Heart left ventricle (tissue), 16 donors: ENCODE measurements at regions not wholly inside any gene's neighbourhood (a gene's known extent, or its start where the extent isn't known, plus 50 kb on each side); places are given as distances from the start of the nearest gene placed in this dataset.

Experiments
- ATAC-seq, 4 donors: fragments of 200-7000 bp; cut with Tn5 transposase; one replicate each; pipeline ENCODE4 v1.9.1; 2020 to 2022; ENCODE audit warnings: moderate library complexity in 4 of 4, mild to moderate bottlenecking in 3 of 4, moderate number of reproducible peaks in 1 of 4
- DNase-seq, 5 donors: peaks; one replicate each; pipeline ENCODE4 v3.0.0-alpha.2; 2020
- H3K27ac ChIP-seq, 12 donors: fragments of 200-600 bp; sonication (generic) in 4 of 12; one replicate each; pipeline versions ENCODE4 v1.5.0 to v1.8.0; 2016 to 2022; ENCODE audit warnings: mild to moderate bottlenecking in 2 of 12
- H3K27me3 ChIP-seq, 9 donors: fragments of 200-600 bp; sonication (generic) in 2 of 9; one replicate each; pipeline versions ENCODE4 v1.5.1 to v1.8.0; 2016 to 2022; ENCODE audit warnings: mild to moderate bottlenecking in 3 of 9
- H3K36me3 ChIP-seq, 9 donors: fragments of 200-600 bp; sonication (generic) in 2 of 9; one replicate each; pipeline versions ENCODE4 v1.5.0 to v1.8.0; 2018 to 2022; ENCODE audit warnings: mild to moderate bottlenecking in 2 of 9
- H3K4me1 ChIP-seq, 12 donors: fragments of 200-600 bp; sonication (generic) in 4 of 12; one replicate each; pipeline versions ENCODE4 v1.5.0 to v1.8.0; 2016 to 2022; ENCODE audit warnings: mild to moderate bottlenecking in 3 of 12
- H3K4me3 ChIP-seq, 12 donors: fragments of 200-600 bp; sonication (generic) in 4 of 12; one replicate each; pipeline versions ENCODE4 v1.5.0 to v1.8.0; 2017 to 2022; ENCODE audit warnings: mild to moderate bottlenecking in 9 of 12, moderate library complexity in 4 of 12
- H3K9me3 ChIP-seq, 12 donors: fragments of 200-600 bp; sonication (generic) in 4 of 12; one replicate each; pipeline versions ENCODE4 v1.5.0 to v1.8.0; 2016 to 2022; ENCODE audit warnings: mild to moderate bottlenecking in 1 of 12
- CTCF ChIP-seq, 12 donors: fragments of 200-600 bp; sonication (generic) in 4 of 12; IDR thresholded peaks; one replicate each; pipeline versions ENCODE4 v1.5.0 to v1.8.0; 2018 to 2022; ENCODE audit warnings: antibody characterized with exemption in 12 of 12, mild to moderate bottlenecking in 5 of 12
- POLR2A ChIP-seq, 2 donors: fragments of 450-650 bp; IDR thresholded peaks; one replicate each; pipeline ENCODE4 v1.6.1; 2017; ENCODE audit warnings: antibody characterized with exemption in 2 of 2, mild to moderate bottlenecking in 2 of 2, moderate library complexity in 2 of 2
- WGBS, 4 donors: extraction: QIAGEN DNeasy Blood & Tissue Kit in 2 of 4; methylation state at CpG; one replicate each; pipeline versions ENCODE4 v1.1.5 to v1.1.7; 2013 to 2018; 5-methylcytosine and 5-hydroxymethylcytosine counted together
- intact Hi-C, 10 donors: fragments of 100-400 bp; cut with DNase I; formaldehyde crosslinking; loops; one replicate each; pipeline versions ENCODE4 v1.11.1 to v1.14.2; 2022
- donor health status: ischemic (EF 13 %, LVEDD 7.1; RV severe dilation, severe dysfunction).
- donor health status: healthy with polysubstance abuse.
- donor health status: DM: no; HTN: yes; CAD: no.
- donor health status: DM: no; HTN: no; CAD: no.
- donor health status: ischemic (EF 25% LVEDD 6.9; RV normal size, moderate dysfunction).
- donor health status: ischemic (EF 25% LVEDD 5.7; RV mildly dilated, moderate dysfunction).
- donor health status: healthy.
- donor health status: DM: yes; HTN: yes; CAD: no.
- donor health status: ischemic (EF 35%, LVEDD 5.7; RV mildly dilated, moderate dysfunction).
- donor health status: nonischemic (EF 11% LVEDD 7.7; RV severe dilation, severe dysfunction).
- donor health status: DM: yes; HTN: yes; CAD: no.
- donor health status: PGD.
- donor health status: ischemic (EF 29% LVEDD 5.4; RV normal size, mild dysfunction).
- donor health status: nonischemic (EF 23%, LVEDD 6.1; RV moderate dilation, normal function).

- no peak for TF ChIP-seq CTCF (IDR thresholded peaks at IDR 0.05)
- TF ChIP-seq POLR2A (IDR thresholded peaks at IDR 0.05), result no peak
- Histone ChIP-seq H3K27me3 (no peaks in the 10 kb centered on the region), H3K9me3 (no peaks in the 10 kb centered on the region), H3K4me1 (no peaks in the 10 kb centered on the region), H3K4me3 (no peak overlapping the region), H3K36me3 (no peaks in the 10 kb centered on the region), H3K27ac (no peak overlapping the region)
- DNase-seq (no peak), ATAC-seq (no peak)
- intact Hi-C loops, result no loop called here
- 91 to 95% (median 92%) methylated on average over 2 of the region's 2 CpGs for WGBS, 4 donors
Measured at GRCh38 chr13:105262579-105262978, 1272.9 kb downstream of the EFNB2 start.

GRCh38 chr13:105259426-105259825 is 1276.0 kb downstream of the EFNB2 start:
- H3K4me1 ChIP-seq, result no peaks in the 10 kb centered on the region
- ATAC-seq (no peak), DNase-seq (no peak)
- intact Hi-C loops, result no loop called here
- no peaks in the 10 kb centered on the region for H3K27me3 ChIP-seq
- H3K4me3 ChIP-seq, result no peak overlapping the region
- no peaks in the 10 kb centered on the region for H3K36me3 ChIP-seq
- no peaks in the 10 kb centered on the region for H3K9me3 ChIP-seq
- no peak for TF ChIP-seq CTCF (IDR thresholded peaks at IDR 0.05)
- 71 to 83% (median 79%) methylated on average over 6 of the region's 6 CpGs for WGBS, 4 donors
- no peak overlapping the region for H3K27ac ChIP-seq

- Histone ChIP-seq H3K27ac (no peak overlapping the region), H3K36me3 (no peaks in the 10 kb centered on the region), H3K27me3 (no peaks in the 10 kb centered on the region), H3K4me1 (no peaks in the 10 kb centered on the region), H3K9me3 (no peaks in the 10 kb centered on the region), H3K4me3 (no peak overlapping the region)
- WGBS, 4 donors, result 23 to 55% (median 38%) methylated on average over 1 of the region's 1 CpG
- intact Hi-C loops, result no loop called here
- DNase-seq (no peak), ATAC-seq (no peak)
- no peak for TF ChIP-seq POLR2A (IDR thresholded peaks at IDR 0.05)
- no peak for TF ChIP-seq CTCF (IDR thresholded peaks at IDR 0.05)
Measured at GRCh38 chr13:105255472-105255871, 1280.0 kb downstream of the EFNB2 start.

- ATAC-seq (no peak), DNase-seq (no peak)
- no peak overlapping the region for H3K27ac ChIP-seq
- TF ChIP-seq CTCF (IDR thresholded peaks at IDR 0.05), result no peak
- no peaks in the 10 kb centered on the region for H3K4me1 ChIP-seq
- intact Hi-C loops, result no loop called here
- no peaks in the 10 kb centered on the region for H3K27me3 ChIP-seq
- H3K4me3 ChIP-seq, result no peak overlapping the region
- H3K9me3 ChIP-seq, result peaks cover 0 to 13% (median 0%) of the 10 kb centered on the region in 12 donors
- H3K36me3 ChIP-seq, result no peaks in the 10 kb centered on the region
Measured at GRCh38 chr13:105251293-105251692, 1284.2 kb downstream of the EFNB2 start.
